HG03342 (cell line): ENCODE measurements at regions not wholly inside any gene's neighbourhood (a gene's known extent, or its start where the extent isn't known, plus 50 kb on each side); places are given as distances from the start of the nearest gene placed in this dataset.
A peak's percentile ranks its signal among the peaks of the same experiment; 100 is the strongest.
"Not testable (repeated sequence)": the region's sequence is repeated elsewhere in the genome, so short reads cannot be mapped to it uniquely, and the experiment has no call there.

Experiments
- ATAC-seq: cut with Tn5 transposase; IDR thresholded peaks from one replicate; pipeline ENCODE4 v1.9.1; 2021; ENCODE audit warnings: mild to moderate bottlenecking, moderate library complexity; ENCODE audit not compliant: unreplicated experiment

- ATAC-seq: no peak
Observed at GRCh38 chr11:42674436-42674835, 637.4 kb upstream of the API5 start.

- no peak for ATAC-seq
Observed at GRCh38 chr11:42707541-42707940, 604.3 kb upstream of the API5 start.

- no peak for ATAC-seq
Observed at GRCh38 chr11:42709216-42709615, 602.6 kb upstream of the API5 start.

- ATAC-seq: no peak
Observed at GRCh38 chr11:42713279-42713678, 598.5 kb upstream of the API5 start.

- no peak for ATAC-seq
Observed at GRCh38 chr11:42713753-42714152, 598.0 kb upstream of the API5 start.

- no peak for ATAC-seq
Observed at GRCh38 chr11:42720716-42721563, 590.9 kb upstream of the API5 start.

GRCh38 chr11:42727879-42728278 is 583.9 kb upstream of the API5 start:
- ATAC-seq: no peak

GRCh38 chr11:42762348-42762747 is 549.4 kb upstream of the API5 start:
- ATAC-seq: no peak

- no peak for ATAC-seq
Observed at GRCh38 chr11:42764936-42765335, 546.9 kb upstream of the API5 start.

- ATAC-seq: no peak
Observed at GRCh38 chr11:42768576-42768975, 543.2 kb upstream of the API5 start.

GRCh38 chr11:42770444-42771065 is 541.2 kb upstream of the API5 start:
- peak; percentile 75 for ATAC-seq

GRCh38 chr11:42772886-42773285 is 538.9 kb upstream of the API5 start:
- ATAC-seq: no peak

- no peak for ATAC-seq
Observed at GRCh38 chr11:42773729-42774128, 538.1 kb upstream of the API5 start.

GRCh38 chr11:42774567-42774966 is 537.2 kb upstream of the API5 start:
- ATAC-seq: no peak

- no peak for ATAC-seq
Observed at GRCh38 chr11:42777776-42778175, 534.0 kb upstream of the API5 start.

- no peak for ATAC-seq
Observed at GRCh38 chr11:42778193-42778592, 533.6 kb upstream of the API5 start.

- ATAC-seq: no peak
Observed at GRCh38 chr11:42779555-42779954, 532.2 kb upstream of the API5 start.

GRCh38 chr11:42786981-42787380 is 524.8 kb upstream of the API5 start:
- no peak for ATAC-seq

- ATAC-seq: not testable (repeated sequence)
Observed at GRCh38 chr11:42795483-42795882, 516.3 kb upstream of the API5 start.

GRCh38 chr11:42800041-42800440 is 511.8 kb upstream of the API5 start:
- ATAC-seq: no peak

GRCh38 chr11:42802201-42802899 is 509.4 kb upstream of the API5 start:
- ATAC-seq: no peak

GRCh38 chr11:42806191-42806590 is 505.6 kb upstream of the API5 start:
- no peak for ATAC-seq
